Middle frontal gyrus (tissue), 1 donor: ENCODE measurements at regions not wholly inside any gene's neighbourhood (a gene's known extent, or its start where the extent isn't known, plus 50 kb on each side); places are given as distances from the start of the nearest gene placed in this dataset.

Experiments used
- DNase-seq: peaks from one replicate; pipeline ENCODE4 v3.0.0-alpha.2; 2015; ENCODE audit warnings: low spot score; ENCODE audit errors: extremely low spot score

DNA sequence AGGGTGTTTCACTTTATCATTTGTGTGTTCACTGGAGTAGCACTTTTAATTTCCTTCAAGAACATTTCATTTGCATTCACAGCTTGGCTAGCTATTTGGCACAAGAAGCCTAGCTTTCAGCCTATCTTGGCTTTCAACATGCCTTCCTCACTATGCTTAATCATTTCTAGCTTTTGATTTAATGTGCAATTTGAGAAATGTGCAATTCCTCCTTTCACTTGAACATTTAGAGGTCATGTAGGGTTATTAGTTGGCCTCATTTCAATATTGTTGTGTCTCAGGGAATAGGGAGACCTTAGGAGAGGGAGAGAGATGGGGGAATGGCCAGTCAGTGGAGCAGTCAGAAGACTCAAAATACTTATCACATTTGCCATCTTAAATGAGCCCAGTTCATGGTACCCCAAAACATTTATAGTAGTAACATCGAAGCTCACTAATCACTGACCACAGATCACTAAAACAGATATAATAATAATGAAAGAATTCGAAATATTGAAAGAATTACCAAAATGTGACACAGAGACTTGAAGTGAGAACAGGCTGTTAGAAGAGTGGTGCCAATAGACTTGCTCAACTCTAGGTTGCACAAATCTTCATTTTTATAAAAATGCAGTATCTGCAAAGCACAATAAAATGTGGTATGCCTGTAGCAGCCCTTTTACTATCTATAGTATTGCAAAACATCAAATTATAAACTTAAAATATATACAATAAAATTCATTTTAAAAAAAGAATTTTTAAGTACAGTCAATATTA is 561.2 kb downstream of the METTL4 start:
- no peak for DNase-seq

DNA sequence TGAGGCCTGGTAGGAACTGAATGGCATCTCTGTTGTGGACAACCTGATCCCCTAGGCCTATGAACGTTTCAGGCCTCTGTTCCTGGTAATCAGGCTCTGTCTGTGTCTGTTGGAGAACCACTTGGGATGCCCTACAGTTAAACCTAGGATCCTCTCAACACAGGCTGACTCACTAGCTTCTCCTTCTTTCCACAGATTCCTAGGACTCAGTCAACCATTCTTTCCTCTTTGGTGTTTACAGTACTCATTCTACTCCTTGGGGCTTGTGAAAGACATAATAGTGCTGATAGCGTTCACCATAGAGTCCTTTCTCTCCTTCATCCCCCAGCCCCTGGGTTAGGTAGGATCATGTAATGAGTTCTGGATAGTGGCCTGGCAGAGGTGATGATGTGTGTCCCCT is 544.3 kb downstream of the METTL4 start:
- no peak for DNase-seq

DNA sequence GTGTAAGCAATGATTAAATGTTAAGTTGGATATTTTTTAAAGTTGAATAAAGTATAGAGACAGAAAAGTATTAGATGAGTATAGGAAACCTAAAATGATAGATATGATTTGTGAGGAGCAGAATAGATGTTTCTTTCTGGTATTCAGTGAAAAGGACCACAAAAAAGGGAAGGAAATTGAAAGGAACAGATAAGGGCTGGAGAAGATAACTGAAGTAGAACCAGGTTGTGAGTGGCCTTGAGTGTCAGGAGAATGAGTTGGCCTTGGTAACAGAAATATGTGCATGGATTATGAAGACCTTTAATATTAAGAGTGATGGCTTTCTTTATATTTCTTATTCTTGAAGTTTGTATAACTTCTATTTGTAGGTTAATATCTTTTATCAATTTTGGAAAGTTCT is 543.5 kb downstream of the METTL4 start:
- no peak for DNase-seq

DNA sequence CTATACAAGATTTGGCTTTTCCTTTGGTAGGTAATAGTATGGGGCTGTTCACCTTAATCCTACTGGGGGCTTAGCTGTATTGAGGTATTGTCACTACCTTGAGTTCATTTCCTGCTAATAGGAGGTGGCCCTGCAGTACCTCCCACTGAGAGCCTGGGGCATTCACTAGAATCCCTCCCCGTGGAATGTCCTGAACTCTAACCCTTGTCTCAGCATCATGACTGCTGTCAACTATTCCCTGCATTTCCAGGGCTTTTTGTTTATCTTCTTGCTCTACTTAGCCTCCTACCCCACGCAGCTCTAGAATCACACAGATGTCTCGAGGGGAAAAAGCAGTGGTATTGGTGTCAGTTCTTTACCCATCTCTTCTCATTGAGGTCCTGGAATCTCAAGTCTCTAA is 542.3 kb downstream of the METTL4 start:
- DNase-seq: no peak

DNA sequence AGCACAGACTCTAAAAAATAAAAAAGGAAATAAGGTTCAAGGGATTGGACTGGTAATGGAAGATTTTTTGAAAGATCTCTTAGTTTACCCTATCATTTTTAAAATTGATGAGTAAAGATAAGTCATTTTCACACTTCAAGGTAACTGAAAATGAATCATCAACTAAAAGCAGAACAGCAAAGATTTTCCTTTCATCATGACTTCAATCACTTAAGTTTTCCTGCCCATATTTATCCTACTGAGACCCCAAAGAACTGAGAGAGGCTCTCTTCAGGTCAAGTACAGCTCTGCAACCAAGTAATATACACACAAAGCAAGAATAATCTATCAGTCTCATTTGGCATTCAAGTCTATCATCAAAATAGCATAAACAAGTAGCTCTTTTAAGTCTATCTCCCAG is 540.7 kb downstream of the METTL4 start:
- no peak for DNase-seq

DNA sequence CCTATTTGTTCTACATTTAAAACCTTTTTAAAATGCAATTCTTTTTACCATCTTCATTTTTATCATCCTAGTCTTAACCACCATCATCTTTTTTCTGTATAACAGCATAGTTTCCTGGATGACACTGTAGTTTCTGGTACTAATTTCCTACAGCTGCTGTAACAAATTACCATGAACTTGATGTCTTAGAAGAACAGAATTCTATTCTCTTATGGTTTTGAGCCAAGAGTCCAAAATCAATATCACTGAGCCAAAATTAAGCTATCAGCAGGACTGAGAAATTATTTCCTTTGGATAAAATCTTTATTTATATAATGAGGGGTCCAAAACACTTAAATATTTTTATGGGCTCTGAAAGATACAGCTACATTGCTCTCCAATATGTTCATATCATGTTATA is 539.3 kb downstream of the METTL4 start:
- DNase-seq: no peak

DNA sequence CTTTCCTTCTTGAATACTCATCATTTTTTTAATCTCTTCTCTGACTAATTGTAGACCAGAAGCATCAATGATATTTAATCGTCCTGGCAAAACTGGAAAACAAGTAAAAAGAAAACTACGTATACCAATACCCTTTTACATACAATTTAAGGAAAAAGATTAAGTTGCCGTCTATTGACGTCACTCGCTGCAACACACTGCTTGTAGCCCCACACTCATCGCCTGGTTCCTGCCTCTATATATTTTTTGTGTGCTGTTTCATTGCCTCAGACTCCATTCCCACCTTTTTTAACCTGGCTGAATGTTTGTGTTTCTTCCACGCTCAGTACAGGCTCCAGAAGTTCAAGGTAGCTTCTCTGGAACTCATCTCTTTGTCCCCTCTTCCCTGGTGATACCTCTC is 536.2 kb downstream of the METTL4 start:
- DNase-seq: no peak

DNA sequence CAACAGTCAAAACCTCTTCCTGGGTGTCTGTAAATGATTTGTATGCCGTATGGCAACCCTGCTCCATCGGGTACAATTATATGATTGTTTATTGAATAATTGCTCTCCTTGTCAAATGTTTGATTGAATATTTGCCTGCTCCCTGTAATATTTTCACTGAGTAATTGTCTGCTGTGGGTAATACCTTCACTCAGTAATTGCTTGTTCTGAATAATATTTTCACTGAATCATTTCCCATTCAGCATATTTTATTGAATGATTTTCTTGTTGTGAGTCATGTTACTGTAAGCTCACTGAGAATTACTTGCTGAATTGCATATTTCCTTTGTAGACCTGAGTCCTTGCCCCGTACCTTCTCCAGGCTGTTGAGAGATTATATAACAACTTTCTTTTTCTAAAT is 535.2 kb downstream of the METTL4 start:
- DNase-seq: no peak

DNA sequence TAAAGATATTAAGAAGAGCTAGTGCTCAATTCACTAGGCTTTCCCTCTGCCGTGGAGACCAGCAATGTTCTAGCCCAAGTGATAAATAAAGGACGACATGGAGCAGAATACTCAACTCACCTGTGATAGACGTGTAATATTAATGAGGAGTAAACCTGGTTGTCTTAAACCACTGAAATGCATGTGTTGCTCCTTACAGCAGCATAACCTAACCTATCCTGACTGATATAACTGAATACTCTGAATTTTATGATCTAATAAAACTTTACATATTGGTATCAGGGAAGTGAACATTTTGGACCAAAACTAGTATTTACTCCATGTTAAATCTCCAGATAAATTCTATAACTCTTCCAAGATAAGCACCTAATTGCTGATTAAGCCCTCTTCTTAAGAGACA is 531.0 kb downstream of the METTL4 start:
- no peak for DNase-seq

DNA sequence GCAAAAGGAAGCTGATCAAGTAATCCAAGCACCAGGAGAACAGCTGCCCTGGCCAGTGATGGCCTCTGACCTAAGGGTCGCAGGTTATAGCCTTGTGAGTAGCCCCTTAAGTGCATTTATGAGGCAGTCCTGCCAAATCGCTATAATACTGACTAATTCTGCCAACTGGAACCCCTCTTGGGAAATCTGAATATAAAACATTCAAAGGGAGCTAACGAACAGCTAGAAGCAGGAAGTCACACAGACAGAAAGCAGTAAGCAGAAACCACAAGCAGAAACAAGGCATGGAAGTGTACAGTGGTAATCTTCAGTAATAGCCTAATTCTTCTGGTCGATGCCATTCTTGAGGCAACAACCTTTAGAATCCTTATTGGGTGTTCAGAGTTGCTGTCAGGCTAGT is 521.3 kb downstream of the METTL4 start:
- DNase-seq: no peak

DNA sequence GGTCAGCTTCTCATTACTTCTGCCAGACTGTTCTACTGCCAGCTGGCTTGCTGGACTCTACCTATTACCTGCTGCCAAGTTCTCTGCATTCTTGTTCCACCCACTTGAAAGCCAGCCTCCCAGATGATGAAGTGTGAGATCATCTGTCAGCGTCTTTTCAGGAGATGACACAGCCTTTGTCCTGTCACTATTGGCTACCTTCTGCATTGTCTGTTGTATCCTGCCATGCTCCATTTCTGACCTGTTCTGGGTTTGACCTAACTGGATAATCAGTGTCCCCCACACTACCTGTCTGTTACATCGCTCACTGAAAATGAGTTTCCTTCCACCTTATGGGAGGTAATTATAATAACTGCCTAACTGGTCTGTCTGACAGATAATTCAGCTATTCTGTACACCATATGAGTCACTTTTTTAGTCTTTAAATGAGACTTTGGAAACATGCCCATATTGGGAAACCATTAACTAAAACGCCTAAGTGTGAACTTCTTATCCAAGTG is 520.6 kb downstream of the METTL4 start:
- DNase-seq: no peak

DNA sequence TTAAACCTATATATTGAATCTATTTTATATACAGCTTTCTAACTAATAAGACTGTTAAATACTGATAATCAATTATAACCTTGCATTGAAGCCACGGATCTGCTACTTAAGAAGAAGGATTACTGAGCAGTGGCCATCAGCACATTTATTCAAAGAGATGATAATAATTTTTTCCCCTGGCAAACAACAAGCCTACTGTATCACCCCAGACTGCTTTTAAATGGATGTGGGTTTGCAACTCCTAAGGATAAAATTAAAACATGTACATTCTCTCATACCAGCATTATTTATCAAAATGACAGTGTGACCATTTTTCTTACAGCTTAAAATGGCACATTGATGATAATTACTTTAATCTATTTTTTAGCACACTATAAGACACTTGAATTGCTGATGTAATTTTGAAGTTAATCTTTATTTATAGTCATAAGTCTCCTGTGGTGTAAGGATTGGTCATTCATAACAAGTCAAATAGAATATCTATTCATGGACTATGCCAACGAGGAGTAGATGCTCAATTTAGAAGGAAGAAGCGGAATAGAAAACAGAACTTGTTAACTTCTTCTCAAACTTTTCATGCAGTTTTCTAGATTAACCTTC is 517.7 kb downstream of the METTL4 start:
- no peak for DNase-seq

DNA sequence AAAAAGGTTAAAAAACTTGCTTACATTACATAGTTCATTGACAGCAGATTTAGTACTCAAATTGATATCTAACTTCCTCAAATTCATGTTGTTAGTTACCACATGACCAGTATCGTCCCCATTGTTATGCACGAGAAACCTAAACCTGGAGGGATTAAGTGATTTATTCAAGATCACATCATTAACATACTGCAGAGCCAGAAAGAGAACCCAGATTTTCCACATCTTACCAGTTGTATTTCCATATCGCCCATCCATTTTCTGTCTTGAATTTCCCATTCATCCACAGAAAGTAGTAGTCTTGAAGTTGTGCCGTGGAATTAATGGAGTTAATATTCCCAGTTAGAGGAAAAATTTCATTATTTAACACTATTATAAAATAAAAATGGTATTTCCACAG is 512.0 kb downstream of the METTL4 start:
- DNase-seq: no peak

DNA sequence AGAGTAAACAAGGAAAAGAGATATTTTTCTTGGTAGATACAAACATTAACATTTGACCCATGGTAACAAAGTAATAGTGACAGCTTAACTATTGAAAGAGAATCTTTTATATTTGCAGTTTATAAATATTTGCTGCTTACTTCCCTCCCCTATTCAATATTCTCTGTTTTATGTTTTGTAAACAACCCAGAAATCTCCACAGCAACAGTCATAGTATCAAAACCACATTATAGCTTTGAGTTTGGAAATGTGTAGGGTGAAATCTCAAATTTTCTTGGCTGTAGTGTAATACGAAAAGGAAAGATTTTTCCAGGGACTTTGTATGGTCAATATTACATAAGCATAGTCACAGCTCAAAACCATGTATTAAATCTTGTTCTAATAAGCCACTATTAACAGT is 511.2 kb downstream of the METTL4 start:
- no peak for DNase-seq

DNA sequence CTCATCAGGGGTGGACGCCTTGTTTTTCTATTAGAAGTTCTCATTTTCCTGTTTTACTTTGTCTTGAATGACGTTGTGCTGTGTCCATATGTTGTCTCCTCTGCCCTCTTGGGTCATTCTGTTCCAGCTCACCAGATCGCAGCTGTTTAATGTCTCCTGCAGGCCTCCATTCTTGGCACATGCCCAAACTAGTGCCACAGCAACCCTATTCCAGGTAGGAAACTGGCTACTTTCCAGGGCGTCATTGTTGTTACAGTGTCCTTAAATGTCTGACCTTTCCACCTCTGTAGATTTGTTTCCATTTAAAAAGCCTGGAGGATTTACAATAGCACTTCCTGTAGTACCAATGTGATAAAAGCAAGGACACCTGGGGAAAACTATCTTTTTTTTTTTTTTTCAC is 500.7 kb downstream of the METTL4 start:
- DNase-seq: no peak

DNA sequence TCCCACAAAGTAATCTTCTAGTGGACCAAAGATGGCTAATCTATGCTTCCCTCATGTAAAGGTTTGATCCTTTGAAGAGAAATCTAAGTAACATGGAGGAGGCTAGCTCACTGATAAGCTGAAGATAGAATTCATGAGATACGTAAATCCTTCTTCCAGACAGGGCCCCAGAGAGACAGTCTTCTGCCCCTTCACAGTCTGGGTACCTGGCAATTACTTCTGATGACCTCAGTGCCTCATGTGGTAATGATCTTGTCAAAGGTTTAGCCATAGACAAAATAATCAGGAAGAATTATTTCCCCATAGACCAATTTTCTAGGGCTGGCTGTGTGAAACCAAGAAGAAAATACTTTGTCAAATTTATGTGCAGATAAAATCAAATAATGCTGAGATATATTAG is 495.8 kb downstream of the METTL4 start:
- DNase-seq: no peak

DNA sequence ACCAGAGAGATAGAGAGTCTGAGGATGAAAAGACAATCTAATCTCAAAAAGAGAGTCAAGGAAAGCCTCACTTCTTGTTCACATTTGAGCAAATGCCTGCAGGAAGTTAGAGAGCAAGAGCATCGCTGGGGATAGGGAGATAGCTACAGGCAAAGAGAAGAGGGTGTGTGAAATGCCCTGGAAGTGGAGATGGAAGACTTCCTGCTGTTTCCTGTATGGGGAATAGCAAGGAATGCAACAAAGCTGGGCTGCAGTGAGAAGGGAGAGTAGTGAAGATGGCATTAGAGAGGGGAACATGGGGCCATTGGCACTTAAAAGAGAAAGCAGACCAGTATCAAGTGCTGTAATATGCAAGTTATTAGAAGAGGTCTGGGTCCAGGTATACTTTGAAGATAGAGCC is 488.6 kb downstream of the METTL4 start:
- DNase-seq: no peak

DNA sequence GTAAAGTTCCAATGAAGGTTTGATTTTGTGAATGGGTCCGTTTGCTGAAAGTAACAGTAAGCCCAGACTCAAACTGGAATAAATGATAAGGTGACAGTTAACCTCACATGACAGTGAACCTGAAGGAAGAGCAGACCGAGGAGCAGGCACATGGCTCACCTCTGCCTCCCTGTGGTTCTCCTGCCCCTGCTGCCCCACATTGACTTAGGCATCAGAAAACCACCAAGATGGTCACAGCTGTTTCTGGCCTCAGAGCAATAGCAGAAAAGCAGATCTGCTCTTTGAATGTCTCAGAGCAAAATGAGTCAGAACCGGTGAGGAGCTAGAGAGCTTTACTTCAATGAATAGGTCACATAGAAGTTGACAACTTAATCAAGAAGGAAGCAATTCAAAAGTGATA is 487.6 kb downstream of the METTL4 start:
- DNase-seq: no peak

DNA sequence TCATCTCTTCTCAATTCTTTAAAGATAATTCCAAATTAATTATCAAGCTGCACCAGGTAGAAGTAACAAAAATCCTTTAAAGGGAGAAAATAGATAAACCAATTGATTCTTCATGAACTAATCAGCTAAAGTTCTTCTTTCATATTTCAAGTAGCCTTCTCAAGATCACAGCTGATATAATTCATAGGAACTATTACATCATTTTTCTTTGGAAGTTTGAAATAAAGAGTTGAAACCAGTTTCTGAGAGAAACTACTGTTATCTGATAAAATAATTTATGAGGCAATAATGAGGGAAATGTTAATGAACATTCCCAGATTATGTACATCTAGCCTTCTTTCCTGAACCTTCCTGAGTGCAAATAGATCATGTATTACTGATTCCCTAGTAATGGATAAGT is 484.9 kb downstream of the METTL4 start:
- DNase-seq: no peak

DNA sequence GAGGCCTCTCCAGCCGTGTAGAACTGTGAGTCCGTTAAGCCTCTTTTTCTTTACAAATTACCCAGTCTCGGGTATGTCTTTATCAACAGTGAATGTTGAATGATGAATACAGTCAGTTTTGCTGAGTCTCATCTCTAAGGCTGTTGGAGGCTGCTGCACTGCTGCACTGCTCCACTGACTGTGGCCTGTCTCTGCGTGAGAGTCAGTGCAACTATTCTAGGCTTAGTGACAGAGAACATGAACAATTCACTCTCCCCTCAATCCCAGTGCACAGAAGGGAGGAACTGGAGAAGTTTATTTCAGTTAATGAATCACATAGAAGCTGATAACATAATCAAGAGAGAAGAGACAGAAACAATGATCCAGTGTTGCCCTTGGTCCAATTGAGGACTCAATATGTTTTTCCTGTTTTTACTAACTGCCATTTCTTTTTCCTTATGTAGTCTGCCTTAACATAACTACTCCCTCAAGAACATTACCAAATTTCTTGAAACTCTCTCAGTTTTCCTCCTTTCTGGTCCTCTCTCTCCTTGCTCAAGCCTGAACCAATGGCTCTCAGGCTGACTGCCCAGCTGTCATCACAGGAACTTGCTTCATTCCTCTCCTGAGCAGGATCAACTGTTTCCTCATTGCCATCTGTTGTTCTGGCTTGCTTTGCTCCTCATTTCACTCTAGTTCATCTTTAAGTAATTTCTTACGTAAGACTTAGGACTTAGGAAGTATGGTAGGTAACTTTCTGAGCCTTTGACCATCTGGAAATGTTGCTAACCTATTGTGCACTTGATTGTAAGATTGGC is 483.2 kb downstream of the METTL4 start:
- no peak for DNase-seq

DNA sequence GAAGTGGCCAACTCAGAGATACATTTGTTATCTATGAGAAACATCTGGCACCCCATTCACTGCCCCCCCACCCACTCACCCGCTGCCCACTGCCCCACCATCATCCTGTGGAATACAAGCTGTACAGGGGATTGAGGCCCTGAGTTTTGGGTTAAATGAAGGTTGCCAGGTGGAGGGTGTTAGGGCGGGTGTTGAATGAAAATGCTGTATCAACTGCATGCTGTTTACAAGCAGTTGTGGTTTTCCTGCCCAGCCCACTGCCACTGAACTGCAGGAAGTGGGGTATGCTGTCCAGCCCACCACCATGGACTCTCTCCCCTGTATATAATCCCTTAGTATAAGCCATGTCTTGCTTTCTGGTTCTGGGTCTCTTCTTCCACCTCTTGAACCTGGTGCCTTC is 481.9 kb downstream of the METTL4 start:
- no peak for DNase-seq

DNA sequence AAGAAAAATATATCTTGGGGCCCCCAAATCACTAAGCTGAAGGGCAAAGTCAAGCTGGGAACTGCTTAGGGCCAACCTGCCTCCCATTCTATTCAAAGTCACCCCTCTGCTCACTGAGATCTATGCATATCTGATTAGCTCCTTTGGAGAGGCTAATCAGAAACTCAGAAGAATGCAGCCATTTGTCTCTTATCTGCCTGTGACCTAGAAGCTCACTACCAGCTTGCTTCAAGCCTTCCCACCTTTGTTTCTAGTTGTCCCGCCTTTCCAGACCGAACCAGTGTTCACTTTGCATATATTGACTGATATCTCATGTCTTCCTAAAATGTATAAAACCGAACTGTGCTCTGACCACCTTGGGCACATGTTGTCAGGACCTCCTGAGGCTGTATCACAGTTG is 479.4 kb downstream of the METTL4 start:
- no peak for DNase-seq
